ENCODE measurements at regions not wholly inside any gene's neighbourhood (a gene's known extent, or its start where the extent isn't known, plus 50 kb on each side); places are given as distances from the start of the nearest gene placed in this dataset.
A peak's percentile ranks its signal among the peaks of the same experiment; 100 is the strongest.

GRCh38 chr6:164025180-164025579 lies 610.7 kb downstream of the QKI start:
- Histone ChIP-seq H3K27ac (ENCODE audit: low read depth, low read length, severe bottlenecking) (no peak overlapping the region), H3K4me1 (ENCODE audit: control insufficient read depth, insufficient read depth, low read length, poor library complexity, severe bottlenecking) (peaks cover 2% of the 10 kb centered on the region), H3K9me3 (ENCODE audit: control insufficient read depth, low read length) (no peaks in the 10 kb centered on the region), H3K36me3 (ENCODE audit: control insufficient read depth, insufficient read depth, low read length) (no peaks in the 10 kb centered on the region), H3K4me3 (ENCODE audit: extremely low read depth, insufficient read depth, low read length, poor library complexity, severe bottlenecking) (no peak overlapping the region)
- WGBS, 2 experiments (ENCODE audit: insufficient coverage in 2 of 2), result 88 to 100% methylated on average over 2 to 3 of the region's 6 CpGs

- Histone ChIP-seq H3K4me1 (ENCODE audit: control insufficient read depth, insufficient read depth, low read length, poor library complexity, severe bottlenecking) (peaks cover 2% of the 10 kb centered on the region), H3K4me3 (ENCODE audit: extremely low read depth, insufficient read depth, low read length, poor library complexity, severe bottlenecking) (no peak overlapping the region), H3K36me3 (ENCODE audit: control insufficient read depth, insufficient read depth, low read length) (no peaks in the 10 kb centered on the region), H3K27ac (ENCODE audit: low read depth, low read length, severe bottlenecking) (no peak overlapping the region), H3K9me3 (ENCODE audit: control insufficient read depth, low read length) (no peaks in the 10 kb centered on the region)
- 85 to 91% methylated on average over 6 to 7 of the region's 7 CpGs for WGBS, 2 experiments (ENCODE audit: insufficient coverage in 2 of 2)
Observed at GRCh38 chr6:164023535-164023934, 609.0 kb downstream of the QKI start.

DNA sequence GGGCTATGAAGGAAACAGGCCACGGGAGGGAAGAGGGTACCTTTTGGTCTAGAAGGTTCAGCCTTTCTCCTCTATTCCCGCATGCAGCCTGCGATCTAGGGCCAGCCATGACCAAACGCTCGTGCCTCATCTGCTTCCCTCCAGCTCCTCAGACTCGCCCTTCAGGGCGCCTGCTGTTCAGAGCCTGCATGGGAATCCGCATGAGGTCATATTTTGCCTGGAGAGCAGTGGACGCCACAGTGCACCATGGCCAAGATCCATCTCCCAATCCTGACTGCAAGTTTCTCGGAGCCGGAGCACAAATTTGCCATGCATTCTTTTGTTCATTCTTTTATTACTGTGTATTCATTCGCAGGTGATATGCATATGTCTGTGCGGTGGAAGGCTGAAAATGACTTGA lies 608.1 kb downstream of the QKI start:
- H3K27ac ChIP-seq (ENCODE audit: low read depth, low read length, severe bottlenecking), result no peak overlapping the region
- no peak overlapping the region for H3K4me3 ChIP-seq (ENCODE audit: extremely low read depth, insufficient read depth, low read length, poor library complexity, severe bottlenecking)
- 78 to 87% methylated on average over 7 to 13 of the region's 13 CpGs for WGBS, 2 experiments (ENCODE audit: insufficient coverage in 2 of 2)
- H3K36me3 ChIP-seq (ENCODE audit: control insufficient read depth, insufficient read depth, low read length), result no peaks in the 10 kb centered on the region
- no peaks in the 10 kb centered on the region for H3K9me3 ChIP-seq (ENCODE audit: control insufficient read depth, low read length)
- peaks cover 2% of the 10 kb centered on the region for H3K4me1 ChIP-seq (ENCODE audit: control insufficient read depth, insufficient read depth, low read length, poor library complexity, severe bottlenecking)

DNA sequence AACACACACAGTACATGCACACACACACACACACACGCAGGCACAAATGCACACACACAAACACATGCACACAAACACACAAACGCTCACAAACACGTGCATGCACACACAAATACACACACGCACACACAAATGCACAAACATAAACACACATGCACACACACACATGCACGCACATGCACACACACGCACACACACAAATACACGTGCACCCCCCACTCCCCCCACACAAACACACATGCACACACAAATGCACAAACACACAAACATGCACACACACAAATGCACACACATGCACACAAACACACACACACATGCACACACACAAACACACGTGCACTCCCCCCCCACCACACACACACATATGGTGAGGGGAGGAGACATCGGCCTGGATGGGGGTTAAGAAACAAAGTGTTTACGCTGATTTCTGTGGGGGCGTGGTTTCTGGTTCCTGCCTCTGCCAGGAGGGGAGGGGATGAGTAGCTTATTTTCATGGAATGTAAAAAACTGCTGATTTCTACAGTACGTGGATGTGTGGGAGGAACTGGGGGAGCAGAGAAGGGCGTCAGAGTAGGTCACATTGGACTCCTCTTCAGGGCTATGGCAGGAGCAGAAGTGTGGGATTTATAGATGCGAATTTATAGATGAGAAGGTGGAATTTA lies 607.2 kb downstream of the QKI start:
- Histone ChIP-seq H3K36me3 (ENCODE audit: control insufficient read depth, insufficient read depth, low read length) (no peaks in the 10 kb centered on the region), H3K27ac (ENCODE audit: low read depth, low read length, severe bottlenecking) (no peak overlapping the region), H3K9me3 (ENCODE audit: control insufficient read depth, low read length) (no peaks in the 10 kb centered on the region), H3K4me3 (ENCODE audit: extremely low read depth, insufficient read depth, low read length, poor library complexity, severe bottlenecking) (no peak overlapping the region), H3K4me1 (ENCODE audit: control insufficient read depth, insufficient read depth, low read length, poor library complexity, severe bottlenecking) (peaks cover 2% of the 10 kb centered on the region)
- 81 to 87% methylated on average over 9 to 10 of the region's 14 CpGs for WGBS, 2 experiments (ENCODE audit: insufficient coverage in 2 of 2)

- peaks cover 2% of the 10 kb centered on the region for H3K4me1 ChIP-seq (ENCODE audit: control insufficient read depth, insufficient read depth, low read length, poor library complexity, severe bottlenecking)
- WGBS, 2 experiments (ENCODE audit: insufficient coverage in 2 of 2), result 96 to 98% methylated on average over 14 to 21 of the region's 21 CpGs
- no peak overlapping the region for H3K27ac ChIP-seq (ENCODE audit: low read depth, low read length, severe bottlenecking)
- no peaks in the 10 kb centered on the region for H3K9me3 ChIP-seq (ENCODE audit: control insufficient read depth, low read length)
- no peak overlapping the region for H3K4me3 ChIP-seq (ENCODE audit: extremely low read depth, insufficient read depth, low read length, poor library complexity, severe bottlenecking)
- no peaks in the 10 kb centered on the region for H3K36me3 ChIP-seq (ENCODE audit: control insufficient read depth, insufficient read depth, low read length)
Observed at GRCh38 chr6:164020142-164020541, 605.6 kb downstream of the QKI start.

DNA sequence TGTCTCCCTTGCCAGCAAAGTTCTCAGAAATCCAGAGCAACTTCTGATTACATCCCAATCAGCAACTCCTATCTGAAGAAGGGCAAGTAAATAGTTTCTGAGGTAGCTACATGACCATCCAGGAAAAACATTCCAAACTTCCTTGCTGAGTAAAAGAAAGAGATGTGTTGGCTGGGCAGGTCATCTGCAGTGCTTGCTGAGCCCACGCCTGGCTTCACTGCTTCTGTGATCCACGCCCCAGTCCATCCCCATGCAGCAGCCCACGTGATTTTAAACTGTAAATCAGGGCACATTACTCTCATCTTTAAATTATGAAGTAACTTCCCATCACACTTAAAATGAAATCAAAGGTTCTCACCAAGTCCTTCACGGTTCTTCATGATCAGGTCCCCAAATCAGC lies 603.6 kb downstream of the QKI start:
- no peak overlapping the region for H3K27ac ChIP-seq (ENCODE audit: low read depth, low read length, severe bottlenecking)
- H3K9me3 ChIP-seq (ENCODE audit: control insufficient read depth, low read length), result no peaks in the 10 kb centered on the region
- no peaks in the 10 kb centered on the region for H3K36me3 ChIP-seq (ENCODE audit: control insufficient read depth, insufficient read depth, low read length)
- 87 to 99% methylated on average over 4 of the region's 4 CpGs for WGBS, 2 experiments (ENCODE audit: insufficient coverage in 2 of 2)
- no peak overlapping the region for H3K4me3 ChIP-seq (ENCODE audit: extremely low read depth, insufficient read depth, low read length, poor library complexity, severe bottlenecking)
- H3K4me1 ChIP-seq (ENCODE audit: control insufficient read depth, insufficient read depth, low read length, poor library complexity, severe bottlenecking), result peaks cover 8% of the 10 kb centered on the region

GRCh38 chr6:164016056-164016455 lies 601.5 kb downstream of the QKI start:
- no peaks in the 10 kb centered on the region for H3K36me3 ChIP-seq (ENCODE audit: control insufficient read depth, insufficient read depth, low read length)
- WGBS, 2 experiments (ENCODE audit: insufficient coverage in 2 of 2), result 96 to 98% methylated on average over 4 of the region's 6 CpGs
- H3K4me3 ChIP-seq (ENCODE audit: extremely low read depth, insufficient read depth, low read length, poor library complexity, severe bottlenecking), result no peak overlapping the region
- H3K27ac ChIP-seq (ENCODE audit: low read depth, low read length, severe bottlenecking), result no peak overlapping the region
- no peaks in the 10 kb centered on the region for H3K9me3 ChIP-seq (ENCODE audit: control insufficient read depth, low read length)
- peaks cover 7% of the 10 kb centered on the region for H3K4me1 ChIP-seq (ENCODE audit: control insufficient read depth, insufficient read depth, low read length, poor library complexity, severe bottlenecking)

DNA sequence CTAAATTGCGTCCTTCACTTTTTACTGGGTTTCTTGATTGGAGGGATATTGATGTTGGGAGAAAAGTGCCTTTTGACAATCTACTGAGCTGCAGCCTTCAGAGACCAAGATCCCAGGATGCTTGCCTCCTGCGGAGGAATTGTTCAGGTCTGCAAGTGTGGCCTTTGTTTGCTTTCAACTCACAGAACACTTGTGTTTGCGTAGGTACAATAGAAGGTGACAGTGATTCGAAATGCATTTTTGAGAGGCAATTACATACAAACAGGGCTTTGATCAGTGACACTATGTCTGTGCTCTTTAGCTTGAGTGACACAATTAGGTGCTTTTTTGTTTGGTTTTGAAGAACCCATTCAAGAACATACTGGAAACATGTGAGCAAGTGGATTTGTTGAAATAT lies 600.6 kb downstream of the QKI start:
- H3K4me1 ChIP-seq (ENCODE audit: control insufficient read depth, insufficient read depth, low read length, poor library complexity, severe bottlenecking), result peaks cover 17% of the 10 kb centered on the region
- no peak overlapping the region for H3K4me3 ChIP-seq (ENCODE audit: extremely low read depth, insufficient read depth, low read length, poor library complexity, severe bottlenecking)
- no peak overlapping the region for H3K27ac ChIP-seq (ENCODE audit: low read depth, low read length, severe bottlenecking)
- 60 to 75% methylated on average over 2 of the region's 4 CpGs for WGBS, 2 experiments (ENCODE audit: insufficient coverage in 2 of 2)
- no peaks in the 10 kb centered on the region for H3K36me3 ChIP-seq (ENCODE audit: control insufficient read depth, insufficient read depth, low read length)
- no peaks in the 10 kb centered on the region for H3K9me3 ChIP-seq (ENCODE audit: control insufficient read depth, low read length)

GRCh38 chr6:164014346-164015087 lies 600.0 kb downstream of the QKI start:
- H3K4me1 ChIP-seq (ENCODE audit: control insufficient read depth, insufficient read depth, low read length, poor library complexity, severe bottlenecking), result peaks cover 18% of the 10 kb centered on the region
- no peaks in the 10 kb centered on the region for H3K9me3 ChIP-seq (ENCODE audit: control insufficient read depth, low read length)
- WGBS, 2 experiments (ENCODE audit: insufficient coverage in 2 of 2), result 84 to 95% methylated on average over 9 to 11 of the region's 11 CpGs
- H3K4me3 ChIP-seq (ENCODE audit: extremely low read depth, insufficient read depth, low read length, poor library complexity, severe bottlenecking), result no peak overlapping the region
- no peaks in the 10 kb centered on the region for H3K36me3 ChIP-seq (ENCODE audit: control insufficient read depth, insufficient read depth, low read length)
- H3K27ac ChIP-seq (ENCODE audit: low read depth, low read length, severe bottlenecking), result no peak overlapping the region

DNA sequence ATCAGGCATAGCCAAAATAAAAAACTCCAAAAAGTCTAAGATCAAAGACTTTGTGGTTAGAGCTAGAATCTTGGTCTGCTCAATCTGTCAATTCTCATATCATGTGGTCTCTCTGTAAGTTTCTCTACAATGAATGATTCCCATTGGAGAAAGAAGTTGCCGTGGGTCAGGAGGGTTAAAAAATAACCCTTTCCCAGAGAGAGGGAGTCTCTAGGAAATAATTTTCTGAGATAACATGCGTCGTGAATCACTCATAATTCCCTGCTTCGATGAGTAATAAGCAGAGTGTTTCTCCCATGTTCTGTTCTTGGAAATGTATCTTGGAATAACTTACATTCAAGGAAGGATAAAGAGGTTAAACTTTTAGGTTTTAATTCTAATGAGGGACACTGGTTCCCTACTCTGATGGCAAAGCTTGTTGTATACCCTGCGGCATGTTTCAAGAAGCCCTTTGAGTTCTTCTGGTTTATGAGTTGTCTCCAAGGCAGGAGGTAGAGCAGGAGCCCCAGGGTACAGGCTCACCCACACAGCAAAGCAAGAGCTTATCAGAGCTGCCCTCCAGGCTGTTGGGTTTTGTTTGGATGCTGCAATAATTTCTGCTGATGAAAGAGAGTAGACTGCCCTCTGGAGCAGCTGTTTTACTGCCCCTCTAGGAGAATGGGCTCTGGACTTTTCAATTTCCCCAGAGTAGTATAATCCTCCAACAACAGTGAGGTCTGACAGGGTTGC lies 599.1 kb downstream of the QKI start:
- Histone ChIP-seq H3K9me3 (ENCODE audit: control insufficient read depth, low read length) (no peaks in the 10 kb centered on the region), H3K4me1 (ENCODE audit: control insufficient read depth, insufficient read depth, low read length, poor library complexity, severe bottlenecking) (peaks cover 18% of the 10 kb centered on the region), H3K36me3 (ENCODE audit: control insufficient read depth, insufficient read depth, low read length) (no peaks in the 10 kb centered on the region), H3K4me3 (ENCODE audit: extremely low read depth, insufficient read depth, low read length, poor library complexity, severe bottlenecking) (no peak overlapping the region), H3K27ac (ENCODE audit: low read depth, low read length, severe bottlenecking) (peak overlapping the region; percentile 16)
- 93 to 100% methylated on average over 4 of the region's 5 CpGs for WGBS, 2 experiments (ENCODE audit: insufficient coverage in 2 of 2)

Measured in mesodermal cell (in vitro differentiated cells).